Lower leg skin (tissue), 3 donors: ENCODE measurements at regions not wholly inside any gene's neighbourhood (a gene's known extent, or its start where the extent isn't known, plus 50 kb on each side); places are given as distances from the start of the nearest gene placed in this dataset.

Experiments used
- POLR2A ChIP-seq, 2 donors: fragments of 450-650 bp; IDR thresholded peaks; one replicate each; pipeline ENCODE4 v1.6.1; 2016 to 2017; ENCODE audit warnings: antibody characterized with exemption in 2 of 2, mild to moderate bottlenecking in 1 of 2, moderate library complexity in 1 of 2
- TF ChIP-seq, protein P1 (sequence below), 3 donors: fragments of 450-650 bp; IDR thresholded peaks; one replicate each; pipeline ENCODE4 v1.5.1; 2016; ENCODE audit warnings: antibody characterized with exemption in 3 of 3, mild to moderate bottlenecking in 3 of 3, moderate library complexity in 2 of 3

DNA sequence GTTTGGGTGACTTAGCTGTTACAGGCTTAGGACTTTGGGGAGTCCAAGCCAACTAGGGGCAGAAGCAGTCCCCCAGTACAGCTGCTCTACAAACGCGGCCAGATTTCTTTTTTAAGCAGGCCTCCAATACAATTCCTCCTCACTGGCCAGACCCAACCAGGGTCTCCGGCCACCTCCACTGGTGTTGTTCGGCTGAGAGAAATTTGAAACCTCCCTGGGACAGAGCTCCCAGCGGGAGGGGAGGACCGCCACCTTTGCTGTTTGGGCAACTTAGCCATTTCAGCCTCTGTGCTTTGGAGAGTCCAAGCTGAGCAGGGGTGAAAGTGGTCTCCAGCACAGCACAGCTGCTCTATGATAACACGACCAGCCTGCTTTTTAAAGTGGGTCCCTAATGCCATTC lies 59.4 kb upstream of the KHDRBS2 start:
- TF ChIP-seq, protein P1, sequence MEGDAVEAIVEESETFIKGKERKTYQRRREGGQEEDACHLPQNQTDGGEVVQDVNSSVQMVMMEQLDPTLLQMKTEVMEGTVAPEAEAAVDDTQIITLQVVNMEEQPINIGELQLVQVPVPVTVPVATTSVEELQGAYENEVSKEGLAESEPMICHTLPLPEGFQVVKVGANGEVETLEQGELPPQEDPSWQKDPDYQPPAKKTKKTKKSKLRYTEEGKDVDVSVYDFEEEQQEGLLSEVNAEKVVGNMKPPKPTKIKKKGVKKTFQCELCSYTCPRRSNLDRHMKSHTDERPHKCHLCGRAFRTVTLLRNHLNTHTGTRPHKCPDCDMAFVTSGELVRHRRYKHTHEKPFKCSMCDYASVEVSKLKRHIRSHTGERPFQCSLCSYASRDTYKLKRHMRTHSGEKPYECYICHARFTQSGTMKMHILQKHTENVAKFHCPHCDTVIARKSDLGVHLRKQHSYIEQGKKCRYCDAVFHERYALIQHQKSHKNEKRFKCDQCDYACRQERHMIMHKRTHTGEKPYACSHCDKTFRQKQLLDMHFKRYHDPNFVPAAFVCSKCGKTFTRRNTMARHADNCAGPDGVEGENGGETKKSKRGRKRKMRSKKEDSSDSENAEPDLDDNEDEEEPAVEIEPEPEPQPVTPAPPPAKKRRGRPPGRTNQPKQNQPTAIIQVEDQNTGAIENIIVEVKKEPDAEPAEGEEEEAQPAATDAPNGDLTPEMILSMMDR (IDR thresholded peaks at IDR 0.05), result no peak
- no peak for TF ChIP-seq POLR2A (IDR thresholded peaks at IDR 0.05)
